ENCODE measurements at regions not wholly inside any gene's neighbourhood (a gene's known extent, or its start where the extent isn't known, plus 50 kb on each side); places are given as distances from the start of the nearest gene placed in this dataset.

DNA sequence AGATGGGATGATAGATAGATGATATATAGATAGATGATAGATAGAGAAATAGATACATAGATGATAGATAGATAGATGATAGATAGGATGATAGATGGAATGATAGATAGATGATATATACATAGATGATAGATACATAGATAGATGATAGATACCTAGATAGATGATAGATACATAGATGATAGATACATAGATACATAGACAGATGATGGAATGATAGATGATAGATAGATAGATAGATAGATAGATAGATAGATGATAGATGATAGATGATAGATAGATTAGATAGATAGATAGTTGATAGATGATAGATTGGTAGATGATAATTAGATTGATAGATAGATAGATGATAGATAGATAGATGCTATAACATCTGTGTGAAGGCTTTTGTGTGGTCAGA, 201.7 kb upstream of the RAB4A start:
- no peak for DNase-seq

GRCh38 chr1:229070168-229070567, 200.7 kb upstream of the RAB4A start:
- DNase-seq: peak; percentile 78 to 81

GRCh38 chr1:229073251-229073650, 197.7 kb upstream of the RAB4A start:
- no peak for DNase-seq

DNA sequence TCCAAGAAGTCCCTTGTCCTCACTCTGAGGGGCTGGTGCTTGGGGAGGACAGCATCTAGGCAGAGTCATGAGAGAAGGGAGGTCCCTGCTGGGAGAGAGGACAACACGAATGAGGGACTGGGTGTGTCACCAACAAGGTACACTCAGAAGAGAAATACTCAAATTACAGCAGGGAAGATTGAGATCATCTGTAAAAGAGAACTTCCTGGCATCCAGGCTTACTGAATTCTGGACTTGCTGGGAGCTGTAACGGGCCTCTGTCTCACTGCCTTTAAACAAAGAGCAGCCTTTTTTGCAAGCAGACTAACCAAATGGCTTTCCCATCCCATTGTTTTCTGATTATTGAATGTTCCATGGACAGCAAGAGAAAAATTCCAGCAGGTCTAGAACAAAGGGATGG, 195.7 kb upstream of the RAB4A start:
- no peak for DNase-seq

DNA sequence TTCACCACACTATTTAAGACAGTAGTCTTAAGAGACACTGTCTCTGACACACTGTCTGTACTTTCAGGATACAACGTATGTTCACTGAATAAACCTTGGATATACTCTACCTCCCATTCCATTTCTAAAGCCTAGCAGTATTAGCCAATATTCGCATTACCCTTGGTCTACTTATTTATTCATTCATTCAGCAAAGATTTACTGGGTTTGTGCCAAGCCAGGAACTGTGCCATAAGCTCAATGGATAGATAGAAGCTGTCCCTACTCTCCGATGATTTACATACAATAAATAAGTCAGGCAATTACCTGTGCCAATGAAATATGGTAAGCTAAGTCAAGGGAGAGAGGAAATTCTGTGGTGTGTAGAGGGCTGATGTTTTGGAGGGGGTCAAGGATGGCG, 195.2 kb upstream of the RAB4A start:
- DNase-seq: peak in 1 of 2 experiments; percentile 36

DNA sequence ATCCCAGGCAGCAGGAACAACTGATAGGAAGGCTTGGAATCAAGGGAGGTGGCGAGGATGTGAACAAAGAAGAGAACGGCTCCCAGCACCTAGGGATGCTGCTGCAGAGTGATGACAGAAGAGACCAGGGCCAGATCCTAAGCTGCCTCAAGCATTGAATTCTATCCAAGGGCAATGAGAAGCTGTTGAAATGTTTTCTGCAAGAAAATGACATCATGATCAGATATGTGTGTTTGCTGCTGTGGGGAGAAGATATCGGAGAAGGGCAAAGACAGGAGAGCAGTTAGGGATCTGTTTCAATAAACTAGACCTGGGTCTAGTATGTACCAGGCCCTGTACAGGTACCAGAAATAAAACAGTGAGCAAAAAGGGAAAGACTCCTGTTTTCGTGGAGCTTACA, 194.7 kb upstream of the RAB4A start:
- no peak for DNase-seq

- DNase-seq: no peak
Observed at GRCh38 chr1:229079016-229079595, 191.8 kb upstream of the RAB4A start.

DNA sequence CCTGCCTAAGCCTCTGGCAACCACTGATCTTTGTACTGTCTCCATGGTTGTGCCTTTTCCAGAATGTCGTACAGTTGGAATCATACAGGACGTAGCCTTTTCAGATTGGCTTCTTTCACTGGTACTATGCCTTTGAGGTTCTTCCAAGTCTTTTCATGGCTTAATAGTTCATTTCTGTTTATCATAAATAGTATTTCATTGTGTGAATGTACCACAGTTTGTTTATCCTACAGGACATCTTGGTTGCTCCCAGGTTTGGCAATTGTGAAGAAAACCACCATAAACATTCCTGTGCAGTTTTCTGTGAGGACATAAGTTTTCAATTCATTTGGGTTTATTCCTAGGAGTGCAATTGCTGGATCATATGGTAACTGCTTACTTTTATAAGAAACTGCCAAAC, 190.6 kb upstream of the RAB4A start:
- no peak for DNase-seq

DNA sequence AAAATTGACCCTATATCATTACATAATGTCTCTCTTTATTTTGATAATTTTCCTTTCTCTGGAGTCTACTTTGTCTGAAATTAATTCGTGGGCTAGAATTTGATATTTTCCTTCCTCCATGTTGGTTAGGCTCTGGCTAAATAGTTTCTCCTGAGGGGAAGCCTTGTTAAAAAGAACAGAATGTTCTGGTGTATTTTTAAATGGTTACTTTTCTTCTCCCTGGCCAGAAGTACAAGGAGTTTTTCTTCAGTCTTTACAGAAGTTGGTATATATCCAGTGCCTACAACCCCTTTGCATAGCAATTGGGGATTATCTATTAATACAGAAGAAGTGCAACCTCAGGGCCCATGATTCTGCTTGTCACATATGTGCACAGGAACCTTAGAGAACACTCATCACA, 185.6 kb upstream of the RAB4A start:
- DNase-seq: no peak

- DNase-seq: no peak
Observed at GRCh38 chr1:229086091-229086490, 184.8 kb upstream of the RAB4A start.

GRCh38 chr1:229086686-229087085, 184.2 kb upstream of the RAB4A start:
- no peak for DNase-seq

- no peak for DNase-seq
Observed at GRCh38 chr1:229087339-229087738, 183.6 kb upstream of the RAB4A start.

GRCh38 chr1:229087906-229088305, 183.0 kb upstream of the RAB4A start:
- no peak for DNase-seq

- no peak for DNase-seq
Observed at GRCh38 chr1:229088711-229089110, 182.2 kb upstream of the RAB4A start.

DNA sequence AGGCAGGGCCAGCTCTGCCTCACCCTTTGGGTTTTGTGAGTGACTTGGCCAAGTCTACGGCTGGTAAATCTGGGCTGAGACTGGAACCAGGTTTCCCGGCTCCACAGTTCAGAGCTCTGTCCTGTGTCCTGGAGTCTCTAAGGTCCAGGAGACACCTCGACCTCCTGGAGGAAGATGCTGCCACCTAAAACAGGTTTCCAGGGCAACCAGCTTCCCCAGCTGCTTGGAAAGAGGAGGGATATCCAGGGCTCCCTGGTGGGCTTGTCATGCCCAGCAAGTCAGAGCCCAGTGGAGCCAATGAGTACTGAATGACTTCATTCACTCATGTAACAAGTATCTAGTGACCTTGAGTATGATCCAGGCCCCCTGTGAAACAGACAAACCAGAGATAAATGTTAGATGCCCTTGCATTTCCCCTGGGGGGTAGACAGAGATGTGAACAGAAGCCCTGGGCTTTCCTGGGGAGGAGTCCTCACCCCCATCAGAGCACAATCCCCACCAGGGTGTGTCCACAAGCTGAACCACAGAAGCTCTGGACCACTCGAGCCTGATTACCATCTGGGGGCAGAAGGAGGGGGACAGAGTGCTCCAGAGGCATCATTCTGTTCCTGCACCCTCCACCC, 181.2 kb upstream of the RAB4A start:
- DNase-seq: no peak

DNA sequence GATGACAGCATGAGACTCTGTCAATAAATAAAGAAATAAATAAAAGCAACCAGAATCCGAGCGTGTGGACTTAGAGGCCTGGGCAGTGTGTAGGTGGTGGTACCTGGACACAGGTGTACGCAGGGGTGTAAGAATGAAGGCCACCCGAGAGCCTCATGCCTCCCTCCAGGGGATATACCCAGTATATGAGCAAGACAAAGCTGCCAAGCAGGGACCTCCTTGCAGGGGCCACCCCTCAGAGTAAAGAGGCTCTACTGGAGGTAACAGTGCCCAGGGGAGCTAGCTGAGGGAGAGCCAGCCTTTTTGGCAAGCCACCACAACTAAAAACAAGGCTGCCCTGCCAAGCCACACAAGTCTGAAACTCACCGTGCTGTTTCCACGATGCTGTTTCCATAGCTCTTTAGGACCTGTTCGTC, 179.2 kb upstream of the RAB4A start:
- DNase-seq: no peak

- DNase-seq: no peak
Observed at GRCh38 chr1:229092377-229093237, 178.3 kb upstream of the RAB4A start.

GRCh38 chr1:229093238-229093540, 177.7 kb upstream of the RAB4A start:
- no peak for DNase-seq

GRCh38 chr1:229093609-229094336, 177.1 kb upstream of the RAB4A start:
- DNase-seq: no peak

- DNase-seq: no peak
Observed at GRCh38 chr1:229094476-229095311, 176.2 kb upstream of the RAB4A start.

DNA sequence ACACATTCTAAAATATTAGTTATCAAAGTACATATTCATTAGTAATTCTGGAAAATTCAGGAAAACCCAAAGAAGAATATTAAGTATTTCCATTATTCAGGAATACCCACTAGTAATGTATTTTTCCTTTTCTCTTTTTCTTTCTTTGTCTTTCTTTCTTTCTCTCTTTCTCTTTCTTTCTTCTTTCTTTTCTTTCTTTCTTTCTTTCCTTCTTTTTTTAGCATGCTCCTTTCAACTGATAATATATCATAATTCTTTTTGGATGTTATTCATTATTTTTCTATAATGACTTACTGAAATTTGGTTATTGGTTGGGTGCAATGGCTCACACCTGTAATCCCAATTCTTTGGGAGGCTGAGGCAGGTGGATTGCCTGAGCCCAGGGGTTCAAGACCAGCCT, 175.6 kb upstream of the RAB4A start:
- no peak for DNase-seq

DNA sequence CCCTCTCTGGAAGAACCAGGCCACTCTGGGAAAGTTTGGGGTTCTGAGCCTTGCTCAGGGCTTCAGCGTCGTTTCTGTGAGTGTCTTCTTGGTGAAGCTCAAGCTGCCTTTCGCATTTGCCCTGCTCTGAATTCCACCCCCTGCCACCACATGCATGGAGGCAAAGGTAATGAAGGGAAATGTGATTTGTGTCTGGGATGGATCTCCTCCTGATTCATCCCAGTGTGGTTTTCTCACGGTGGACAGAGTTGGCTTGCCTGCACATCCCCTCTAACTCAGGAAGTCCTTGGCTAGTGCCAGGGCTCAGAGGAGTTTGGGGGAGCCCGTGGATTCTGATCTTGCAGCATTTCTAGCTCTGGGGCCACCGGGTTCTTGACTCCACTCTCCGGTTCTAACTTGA, 173.6 kb upstream of the RAB4A start:
- no peak for DNase-seq

DNA sequence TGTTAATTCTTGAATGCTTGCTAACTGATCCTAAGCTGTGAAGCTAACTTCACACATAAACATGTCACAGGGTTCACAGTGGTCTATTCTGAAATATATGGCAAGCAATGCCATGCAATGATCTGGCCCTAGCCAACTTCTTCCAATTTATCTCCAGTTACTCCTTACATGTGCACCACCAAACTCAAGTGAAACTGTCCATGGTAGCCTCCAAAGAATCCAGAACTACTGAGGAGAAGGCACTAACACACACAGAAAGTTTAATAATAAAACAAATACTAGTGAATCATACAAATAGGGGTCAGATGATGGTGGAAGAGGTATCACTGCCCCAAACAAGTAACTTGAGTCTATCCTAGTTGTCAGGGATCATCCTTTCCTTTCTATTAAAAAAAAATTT, 172.6 kb upstream of the RAB4A start:
- no peak for DNase-seq
